ENCODE measurements at regions not wholly inside any gene's neighbourhood (a gene's known extent, or its start where the extent isn't known, plus 50 kb on each side); places are given as distances from the start of the nearest gene placed in this dataset.

DNA sequence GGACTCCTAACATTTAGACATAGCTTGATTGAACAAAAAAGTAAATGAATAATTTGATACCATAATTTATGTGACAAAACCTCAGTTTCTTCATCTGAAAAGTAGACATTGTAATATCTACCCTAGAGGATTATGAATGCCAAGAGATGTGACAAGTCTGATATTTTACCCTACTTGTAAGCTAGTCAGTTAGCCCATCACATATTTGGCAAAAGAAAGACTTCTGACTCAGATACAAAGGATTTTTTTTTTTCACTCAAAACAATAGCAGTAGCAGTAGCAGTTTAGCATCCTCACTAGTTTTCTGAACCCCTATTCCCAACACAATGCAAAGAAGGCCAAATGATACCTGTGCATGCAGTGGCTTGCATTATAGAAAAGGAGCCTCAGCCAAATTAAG, 377.3 kb upstream of the E2F7 start:
- H3K36me3 ChIP-seq (ENCODE audit: insufficient read depth, low read length) = no peaks in the 10 kb centered on the region
- no peak for TF ChIP-seq EZH2 (IDR thresholded peaks at IDR 0.05; ENCODE audit: insufficient read depth, low read length)
- TF ChIP-seq, protein P1, sequence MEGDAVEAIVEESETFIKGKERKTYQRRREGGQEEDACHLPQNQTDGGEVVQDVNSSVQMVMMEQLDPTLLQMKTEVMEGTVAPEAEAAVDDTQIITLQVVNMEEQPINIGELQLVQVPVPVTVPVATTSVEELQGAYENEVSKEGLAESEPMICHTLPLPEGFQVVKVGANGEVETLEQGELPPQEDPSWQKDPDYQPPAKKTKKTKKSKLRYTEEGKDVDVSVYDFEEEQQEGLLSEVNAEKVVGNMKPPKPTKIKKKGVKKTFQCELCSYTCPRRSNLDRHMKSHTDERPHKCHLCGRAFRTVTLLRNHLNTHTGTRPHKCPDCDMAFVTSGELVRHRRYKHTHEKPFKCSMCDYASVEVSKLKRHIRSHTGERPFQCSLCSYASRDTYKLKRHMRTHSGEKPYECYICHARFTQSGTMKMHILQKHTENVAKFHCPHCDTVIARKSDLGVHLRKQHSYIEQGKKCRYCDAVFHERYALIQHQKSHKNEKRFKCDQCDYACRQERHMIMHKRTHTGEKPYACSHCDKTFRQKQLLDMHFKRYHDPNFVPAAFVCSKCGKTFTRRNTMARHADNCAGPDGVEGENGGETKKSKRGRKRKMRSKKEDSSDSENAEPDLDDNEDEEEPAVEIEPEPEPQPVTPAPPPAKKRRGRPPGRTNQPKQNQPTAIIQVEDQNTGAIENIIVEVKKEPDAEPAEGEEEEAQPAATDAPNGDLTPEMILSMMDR (IDR thresholded peaks at IDR 0.05; ENCODE audit: insufficient read depth, low read depth, low read length) = no peak
- no peak overlapping the region for H3K4me2 ChIP-seq (ENCODE audit: low read length)
- no peaks in the 10 kb centered on the region for H3K9me3 ChIP-seq (ENCODE audit: insufficient read depth, low read depth, low read length)
- H3K27me3 ChIP-seq (ENCODE audit: insufficient read depth, low read length) = no peaks in the 10 kb centered on the region
- Mint-ChIP-seq H3K4me1 (ENCODE audit: low read depth, unreplicated experiment) (no peaks in the 10 kb centered on the region), H3K27me3 (ENCODE audit: low read depth, unreplicated experiment) (no peaks in the 10 kb centered on the region), H3K9me3 (ENCODE audit: unreplicated experiment) (no peaks in the 10 kb centered on the region), H3K27ac (ENCODE audit: unreplicated experiment) (no peak overlapping the region), H3K36me3 (ENCODE audit: low read depth, unreplicated experiment) (no peaks in the 10 kb centered on the region), H3K4me3 (ENCODE audit: unreplicated experiment) (no peak overlapping the region)
- H3K9ac ChIP-seq (ENCODE audit: low read length) = no peak overlapping the region
- no peaks in the 10 kb centered on the region for H3K79me2 ChIP-seq (ENCODE audit: insufficient read depth, low read length)
- FAIRE-seq (peak; percentile 52), DNase-seq (ENCODE audit: low read depth) (peak; percentile 9)
- H3K4me3 ChIP-seq (ENCODE audit: insufficient read depth, low read depth, low read length) = no peak overlapping the region
- no peaks in the 10 kb centered on the region for H4K20me1 ChIP-seq (ENCODE audit: insufficient read depth, low read length)
- no peak overlapping the region for H2AFZ ChIP-seq (ENCODE audit: low read depth, low read length)
- H3K27ac ChIP-seq (ENCODE audit: low read depth, low read length) = no peak overlapping the region
- H3K4me1 ChIP-seq (ENCODE audit: insufficient read depth, low read length) = no peaks in the 10 kb centered on the region

- no peak for TF ChIP-seq EZH2 (IDR thresholded peaks at IDR 0.05; ENCODE audit: insufficient read depth, low read length)
- TF ChIP-seq, protein P1 (IDR thresholded peaks at IDR 0.05; ENCODE audit: insufficient read depth, low read depth, low read length) = no peak
- Histone ChIP-seq H3K27me3 (ENCODE audit: insufficient read depth, low read length) (no peaks in the 10 kb centered on the region), H3K4me3 (ENCODE audit: insufficient read depth, low read depth, low read length) (no peak overlapping the region), H3K4me2 (ENCODE audit: low read length) (no peak overlapping the region), H3K9me3 (ENCODE audit: insufficient read depth, low read depth, low read length) (no peaks in the 10 kb centered on the region), H2AFZ (ENCODE audit: low read depth, low read length) (no peak overlapping the region), H3K9ac (ENCODE audit: low read length) (no peak overlapping the region), H4K20me1 (ENCODE audit: insufficient read depth, low read length) (no peaks in the 10 kb centered on the region), H3K36me3 (ENCODE audit: insufficient read depth, low read length) (no peaks in the 10 kb centered on the region), H3K27ac (ENCODE audit: low read depth, low read length) (no peak overlapping the region), H3K79me2 (ENCODE audit: insufficient read depth, low read length) (no peaks in the 10 kb centered on the region), H3K4me1 (ENCODE audit: insufficient read depth, low read length) (no peaks in the 10 kb centered on the region)
- no peak for DNase-seq (ENCODE audit: low read depth)
- Mint-ChIP-seq H3K9me3 (ENCODE audit: unreplicated experiment) (no peaks in the 10 kb centered on the region), H3K4me3 (ENCODE audit: unreplicated experiment) (no peak overlapping the region), H3K36me3 (ENCODE audit: low read depth, unreplicated experiment) (no peaks in the 10 kb centered on the region), H3K4me1 (ENCODE audit: low read depth, unreplicated experiment) (peaks cover 13% of the 10 kb centered on the region), H3K27ac (ENCODE audit: unreplicated experiment) (no peak overlapping the region), H3K27me3 (ENCODE audit: low read depth, unreplicated experiment) (no peaks in the 10 kb centered on the region)
- no peak for FAIRE-seq
Observed at GRCh38 chr12:77439749-77440148, 374.4 kb upstream of the E2F7 start.

GRCh38 chr12:77438644-77439043, 373.3 kb upstream of the E2F7 start:
- H3K36me3 ChIP-seq (ENCODE audit: insufficient read depth, low read length) = no peaks in the 10 kb centered on the region
- H3K79me2 ChIP-seq (ENCODE audit: insufficient read depth, low read length) = no peaks in the 10 kb centered on the region
- no peak overlapping the region for H3K4me3 Mint-ChIP-seq (ENCODE audit: unreplicated experiment)
- no peak overlapping the region for H3K27ac ChIP-seq (ENCODE audit: low read depth, low read length)
- H3K36me3 Mint-ChIP-seq (ENCODE audit: low read depth, unreplicated experiment) = no peaks in the 10 kb centered on the region
- H3K4me3 ChIP-seq (ENCODE audit: insufficient read depth, low read depth, low read length) = no peak overlapping the region
- H3K27ac Mint-ChIP-seq (ENCODE audit: unreplicated experiment) = no peak overlapping the region
- no peaks in the 10 kb centered on the region for H3K27me3 Mint-ChIP-seq (ENCODE audit: low read depth, unreplicated experiment)
- H3K9me3 Mint-ChIP-seq (ENCODE audit: unreplicated experiment) = no peaks in the 10 kb centered on the region
- FAIRE-seq (peak; percentile 17), DNase-seq (ENCODE audit: low read depth) (no peak)
- no peaks in the 10 kb centered on the region for H3K27me3 ChIP-seq (ENCODE audit: insufficient read depth, low read length)
- H4K20me1 ChIP-seq (ENCODE audit: insufficient read depth, low read length) = no peaks in the 10 kb centered on the region
- peaks cover 22% of the 10 kb centered on the region for H3K4me1 Mint-ChIP-seq (ENCODE audit: low read depth, unreplicated experiment)
- TF ChIP-seq, protein P1 (IDR thresholded peaks at IDR 0.05; ENCODE audit: insufficient read depth, low read depth, low read length) = no peak
- no peak for TF ChIP-seq EZH2 (IDR thresholded peaks at IDR 0.05; ENCODE audit: insufficient read depth, low read length)
- no peak overlapping the region for H3K4me2 ChIP-seq (ENCODE audit: low read length)
- no peak overlapping the region for H3K9ac ChIP-seq (ENCODE audit: low read length)
- H2AFZ ChIP-seq (ENCODE audit: low read depth, low read length) = no peak overlapping the region
- H3K9me3 ChIP-seq (ENCODE audit: insufficient read depth, low read depth, low read length) = no peaks in the 10 kb centered on the region
- no peaks in the 10 kb centered on the region for H3K4me1 ChIP-seq (ENCODE audit: insufficient read depth, low read length)

Data from astrocyte (in vitro differentiated cells and primary cell).